Activated CD4-positive, CD25-positive, alpha-beta regulatory T cell (primary cell): ENCODE measurements at regions not wholly inside any gene's neighbourhood (a gene's known extent, or its start where the extent isn't known, plus 50 kb on each side); places are given as distances from the start of the nearest gene placed in this dataset.

ENCODE experiments used
- DNase-seq, 4 experiments: peaks; one replicate each; lab custom pipeline; 2025; lab: John Stamatoyannopoulos, UW

DNA sequence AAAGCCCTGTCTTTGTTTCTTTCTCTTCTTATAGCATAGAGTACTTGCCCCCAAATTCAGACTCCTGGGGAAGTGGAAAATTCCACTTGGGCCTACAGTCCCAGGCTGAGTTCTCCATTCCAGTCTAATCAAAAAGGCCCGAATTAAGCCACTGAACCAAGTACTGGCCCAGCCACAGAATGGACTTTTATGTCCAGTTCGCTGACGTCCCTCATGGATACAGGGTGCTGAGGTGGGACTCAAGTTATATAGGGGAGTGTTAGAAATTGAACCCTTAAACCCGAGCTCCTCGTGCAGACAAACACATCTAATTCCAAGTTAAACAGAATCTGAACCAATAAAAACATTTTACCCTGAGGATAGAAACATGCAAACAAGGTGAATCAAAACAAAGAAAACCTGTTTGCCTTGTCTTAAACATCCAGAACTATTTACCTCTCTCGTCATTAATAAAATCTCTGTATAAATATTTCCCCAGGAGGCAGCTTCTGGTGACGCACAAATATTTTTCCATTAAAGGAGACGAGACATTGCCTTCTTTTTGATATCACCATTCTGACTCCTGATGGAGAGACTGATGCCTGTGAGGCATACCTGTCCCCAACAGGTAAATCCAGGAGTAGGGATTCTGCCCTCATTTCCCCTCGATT, 136.8 kb upstream of the ARL4C start:
- no peak for DNase-seq

DNA sequence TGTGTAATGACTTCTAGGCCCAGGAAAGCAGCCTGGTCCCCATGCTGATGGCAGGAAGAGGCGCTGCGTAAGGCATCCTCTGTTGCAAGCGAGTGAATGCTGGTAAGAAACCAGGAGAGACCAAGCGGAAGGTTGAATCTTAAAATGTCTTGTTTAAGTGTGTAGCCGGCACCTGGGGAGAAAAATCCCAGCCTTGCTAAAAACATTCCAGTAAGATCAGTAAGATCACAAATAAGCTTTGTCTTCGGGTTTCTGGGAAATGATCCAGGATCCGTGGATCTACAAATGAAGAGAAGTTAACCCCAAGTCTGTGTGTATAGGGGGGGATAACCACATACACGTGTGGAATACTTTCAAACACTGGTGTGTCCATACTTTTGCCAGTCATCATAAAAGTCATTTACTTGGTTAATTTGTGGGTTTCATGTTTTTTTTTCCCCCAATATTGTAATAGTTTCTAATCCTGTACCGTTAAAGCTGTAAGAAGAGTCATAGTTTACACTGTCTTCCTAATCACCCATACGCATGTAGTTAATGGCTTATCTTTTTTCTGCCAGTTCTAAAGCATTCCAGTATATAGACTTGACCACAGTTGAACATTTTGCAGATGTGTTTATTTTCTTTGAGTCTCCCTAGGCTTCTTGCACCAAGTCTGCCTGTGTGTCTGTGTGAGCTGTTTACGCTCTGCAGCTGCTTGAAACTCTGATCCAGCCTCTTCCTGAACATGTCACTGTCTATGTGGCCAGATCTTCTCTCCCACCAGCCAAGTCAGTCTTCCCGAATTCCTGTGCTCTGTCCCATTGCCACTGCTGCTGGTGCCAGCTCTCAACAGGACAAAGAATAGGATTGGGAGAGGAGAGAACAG, 135.9 kb upstream of the ARL4C start:
- no peak for DNase-seq

DNA sequence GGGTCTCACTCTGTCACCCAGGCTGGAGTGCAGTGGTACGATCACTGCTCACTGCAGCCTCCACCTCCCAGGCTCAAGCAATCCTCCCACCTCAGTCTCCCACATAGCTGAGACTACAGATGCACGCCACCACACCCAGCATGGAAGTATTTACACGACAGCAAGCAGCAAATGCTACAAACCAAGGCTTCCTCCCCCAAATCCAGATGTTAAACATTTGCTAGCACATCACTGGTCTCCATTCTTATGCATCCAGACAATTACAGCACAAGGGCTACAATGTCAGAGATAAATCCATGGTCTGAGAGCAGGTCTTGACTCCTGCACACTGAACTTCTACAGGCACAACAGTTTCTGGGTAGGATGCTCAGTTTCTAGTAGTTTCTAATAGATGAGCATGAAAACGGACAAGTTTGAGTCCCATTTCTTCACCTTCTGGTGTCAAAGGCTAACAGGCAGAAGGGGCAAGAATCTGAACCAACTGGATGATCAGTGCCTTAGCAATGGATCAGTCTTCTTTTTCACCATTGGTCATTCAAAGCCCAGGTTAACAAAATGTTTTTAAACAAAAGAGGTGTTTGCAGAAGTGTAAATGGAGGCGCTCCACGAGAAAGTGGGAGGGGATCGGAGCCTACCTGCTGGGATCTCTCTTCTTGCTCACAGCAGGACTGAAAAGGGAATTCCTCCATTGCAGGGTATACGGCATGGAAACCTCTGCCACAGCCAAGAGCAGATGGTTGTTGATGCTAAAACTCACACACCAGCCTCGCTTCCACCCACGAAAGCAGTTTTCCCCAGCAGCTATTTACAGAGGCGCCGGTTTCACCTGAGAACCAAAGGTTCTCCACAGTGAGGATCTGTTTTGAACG, 135.0 kb upstream of the ARL4C start:
- no peak for DNase-seq

DNA sequence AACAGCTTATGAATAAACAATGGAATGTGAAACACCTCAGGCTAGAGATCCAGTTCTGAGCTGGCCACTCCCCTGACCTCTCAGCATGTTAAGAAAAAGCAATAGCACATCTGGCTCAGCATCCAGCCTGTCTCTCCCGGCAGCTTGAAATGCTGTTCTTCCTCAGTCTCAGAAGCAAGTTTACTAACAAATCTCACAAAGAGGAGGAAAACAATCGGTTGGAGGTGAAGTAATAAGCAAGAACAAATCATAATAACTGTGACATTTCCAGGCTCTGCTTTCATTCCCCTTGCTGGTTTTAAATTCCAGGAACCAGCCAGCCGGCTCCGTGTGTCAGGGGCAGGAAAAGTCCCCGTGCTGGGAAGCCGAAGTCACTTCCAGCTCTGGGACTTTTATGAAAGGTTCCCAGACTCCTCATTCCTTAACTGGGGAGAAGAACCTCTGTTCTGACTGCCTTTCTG, 133.9 kb upstream of the ARL4C start:
- DNase-seq: no peak

DNA sequence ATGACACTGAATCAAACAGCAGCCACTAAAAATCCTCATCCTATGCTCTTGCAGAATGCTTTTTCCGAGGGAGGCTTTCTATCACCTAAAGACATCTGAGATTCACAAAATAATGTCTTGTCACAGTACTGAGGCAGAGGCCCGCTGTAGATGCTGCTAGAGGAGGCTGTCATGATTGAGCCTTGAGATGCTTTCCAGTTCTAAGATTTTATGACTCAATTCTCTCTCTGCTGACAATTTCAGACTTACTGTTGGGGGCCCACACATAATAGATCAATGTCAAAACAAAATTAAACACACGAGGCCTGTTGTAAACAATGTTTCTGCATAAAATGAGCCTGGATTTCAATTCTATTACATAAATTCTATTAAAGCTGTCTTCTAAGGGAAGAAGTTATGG, 132.7 kb upstream of the ARL4C start:
- DNase-seq: no peak

DNA sequence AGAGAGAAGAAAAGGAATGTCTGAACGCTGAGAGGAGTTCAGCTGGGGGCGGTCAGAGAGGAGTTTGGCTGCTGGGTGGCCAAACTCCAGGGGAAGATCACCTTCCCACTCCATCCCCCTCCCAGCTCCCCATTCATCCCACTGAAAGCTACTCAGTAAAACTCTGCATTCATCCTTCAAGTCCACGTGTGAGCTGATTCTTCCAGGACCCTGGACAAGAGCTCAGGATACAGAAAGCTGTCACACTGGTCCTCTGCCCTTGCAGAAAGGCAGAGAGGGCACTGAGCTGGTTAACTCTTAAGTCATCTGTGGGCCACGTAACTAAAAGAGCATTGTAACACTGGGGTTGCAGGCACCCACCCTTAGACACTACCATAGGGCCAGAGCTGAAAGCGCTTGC, 132.1 kb upstream of the ARL4C start:
- DNase-seq: no peak

DNA sequence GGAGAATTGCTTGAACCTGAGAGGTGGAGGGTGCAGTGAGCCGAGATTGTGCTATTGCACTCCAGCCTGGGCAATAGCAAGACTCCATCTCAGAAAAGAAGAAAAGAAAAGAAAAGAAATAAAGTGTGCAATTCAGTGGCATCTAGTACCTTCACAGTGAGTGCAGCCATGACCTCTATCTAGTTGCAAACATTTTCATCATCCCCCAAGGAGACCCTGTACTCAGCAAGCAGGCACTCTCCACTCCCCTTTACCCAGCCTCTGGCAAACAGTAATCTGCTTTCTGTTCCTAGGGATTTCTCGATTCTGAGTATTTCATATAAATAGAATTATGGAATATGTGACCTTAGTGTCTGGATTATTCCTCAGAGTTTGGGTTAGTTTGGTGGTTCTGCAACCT, 130.4 kb upstream of the ARL4C start:
- DNase-seq: no peak

DNA sequence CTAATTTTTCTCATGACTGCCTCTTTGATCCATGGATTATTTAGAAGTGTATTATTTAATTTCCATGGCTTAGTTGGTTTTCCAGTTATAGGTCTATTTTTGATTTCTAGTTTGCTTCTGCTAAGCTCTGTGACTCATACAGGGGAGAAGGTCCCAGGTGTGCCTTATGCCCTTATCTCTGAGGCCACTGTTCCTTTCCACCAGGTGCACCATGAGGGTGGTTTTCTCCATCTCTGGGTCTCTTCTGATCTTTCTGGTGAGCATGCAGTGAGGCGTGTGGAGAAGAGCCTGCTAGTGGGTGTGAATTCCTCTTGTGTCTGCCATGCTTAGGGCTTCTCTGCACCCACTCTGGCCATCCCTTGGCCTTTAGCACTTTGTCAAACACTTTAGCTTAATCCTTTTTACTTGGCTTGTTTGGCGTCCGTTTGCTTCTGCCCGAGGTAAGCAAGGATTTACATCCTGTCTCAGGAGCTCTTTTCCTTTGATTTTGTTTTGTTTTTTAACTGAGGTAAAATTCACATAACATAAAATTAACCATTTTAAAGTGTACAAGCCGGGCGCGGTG, 129.8 kb upstream of the ARL4C start:
- no peak for DNase-seq

DNA sequence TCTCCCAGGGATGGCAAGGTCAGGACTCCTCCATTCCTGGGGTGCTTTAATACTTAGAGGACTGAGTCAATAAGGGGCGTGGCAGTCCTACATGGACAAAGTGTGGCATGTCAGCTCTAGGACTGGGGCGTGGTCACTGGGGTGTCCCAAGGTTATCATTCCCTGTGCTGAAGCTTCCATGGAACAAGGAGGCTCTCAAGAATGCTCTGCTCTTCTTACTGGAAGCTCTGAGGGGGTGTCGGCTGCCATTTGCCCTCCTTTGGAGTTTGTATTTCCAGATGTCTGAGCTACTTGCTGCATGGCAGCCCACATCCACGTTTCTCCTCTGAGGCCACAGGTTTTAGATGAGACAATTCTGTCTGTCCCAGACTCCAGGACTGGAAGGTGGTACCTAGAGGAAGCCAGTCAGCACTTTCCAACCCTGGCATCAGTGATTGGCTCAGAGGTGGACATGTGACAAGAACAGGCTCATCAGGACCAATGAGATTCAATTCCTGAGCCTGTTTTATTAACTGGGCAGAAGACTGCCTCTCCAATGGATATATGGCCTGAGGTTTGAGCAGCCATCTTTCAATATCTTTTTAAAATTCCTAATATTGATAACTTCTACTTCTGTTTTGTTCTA, 128.9 kb upstream of the ARL4C start:
- no peak for DNase-seq

DNA sequence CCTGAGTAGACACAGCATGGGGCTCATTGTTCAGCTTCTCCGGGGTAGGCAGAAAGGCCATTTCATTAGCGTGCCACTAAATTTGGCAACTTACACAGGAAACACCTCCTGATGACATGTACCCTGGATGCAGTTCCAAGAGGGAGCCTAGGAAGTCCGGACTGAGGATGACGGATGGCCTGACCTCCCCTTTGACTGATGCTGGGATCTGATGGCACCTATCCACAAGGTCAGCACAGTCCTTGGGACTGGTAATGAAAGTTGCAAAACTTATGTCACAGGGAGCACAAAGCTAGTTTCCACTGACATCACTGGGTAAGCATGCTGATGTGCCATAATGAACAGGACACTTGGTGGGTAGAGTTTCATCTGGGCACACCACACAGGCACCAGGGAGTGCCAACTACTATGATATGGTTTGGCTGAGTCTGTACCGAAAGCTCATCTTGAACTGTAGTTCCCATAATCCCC, 126.7 kb upstream of the ARL4C start:
- no peak for DNase-seq

DNA sequence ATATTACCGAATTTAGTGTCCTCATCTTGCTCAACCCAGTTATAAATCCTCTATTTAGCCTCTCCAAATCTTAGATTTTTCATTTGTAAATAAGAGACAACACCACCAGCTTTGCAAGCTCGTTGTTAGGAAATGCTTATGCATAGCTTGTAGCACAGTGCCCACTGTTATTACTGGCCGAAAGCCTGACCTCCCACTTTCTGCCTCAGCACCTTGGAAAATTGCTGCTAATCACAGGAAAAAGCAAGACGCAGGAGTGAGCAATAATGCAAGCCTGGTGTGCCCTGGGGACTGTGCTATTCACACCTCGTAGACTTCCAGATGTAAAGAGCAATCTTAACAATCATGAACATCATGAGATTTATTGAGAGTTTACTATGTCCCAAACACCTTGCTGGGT, 124.2 kb upstream of the ARL4C start:
- DNase-seq: no peak

DNA sequence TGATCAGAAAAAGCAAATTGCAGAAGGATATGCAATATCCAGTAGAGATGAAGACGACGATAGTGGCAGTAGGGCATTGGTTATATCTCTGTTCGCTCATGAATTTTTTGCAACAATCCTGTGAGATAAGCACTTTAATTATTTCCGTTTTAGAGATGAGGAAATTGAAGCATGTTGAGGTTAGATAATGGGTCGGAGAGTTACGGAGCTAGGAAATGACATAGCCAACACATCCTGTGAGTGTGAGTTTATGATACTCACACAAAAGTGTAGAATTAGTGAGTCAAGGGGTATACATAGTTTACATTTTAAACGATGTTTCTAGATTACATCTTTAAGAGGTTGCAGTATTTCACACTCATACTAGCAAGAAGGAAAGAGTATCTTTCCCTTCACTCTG, 123.1 kb upstream of the ARL4C start:
- DNase-seq: no peak

DNA sequence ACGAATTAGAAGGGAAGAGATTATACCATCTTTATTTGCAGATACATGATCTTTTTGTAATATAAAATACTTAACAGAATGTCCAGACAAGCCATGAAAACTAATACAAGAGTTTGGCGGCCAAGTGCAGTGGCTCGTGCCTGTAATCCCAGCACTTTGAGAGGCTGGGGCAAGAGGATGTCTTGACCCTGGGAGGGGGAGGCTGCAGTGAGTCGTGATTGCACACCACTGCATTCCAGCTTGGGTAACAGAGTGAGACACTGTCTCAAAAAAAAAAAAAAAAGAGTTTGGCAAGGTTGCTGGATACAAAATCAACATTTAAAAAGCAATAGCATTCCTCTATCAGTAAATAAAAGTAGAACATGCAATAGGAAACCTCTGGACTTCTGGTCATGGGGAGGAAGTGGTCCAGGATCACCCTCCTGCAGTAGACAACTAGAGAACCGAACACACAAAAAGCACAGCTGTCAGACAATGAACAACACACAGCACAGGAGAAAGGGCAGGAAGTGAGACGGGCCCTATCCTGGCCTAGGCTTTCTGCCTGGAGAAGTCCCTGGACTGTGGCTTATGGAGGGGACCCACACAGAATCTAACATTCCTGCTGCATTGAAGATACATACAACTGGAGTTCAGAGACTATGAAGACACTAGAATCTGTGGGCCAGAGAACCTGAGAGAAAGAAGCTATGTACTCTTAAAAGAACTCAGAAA, 118.9 kb upstream of the ARL4C start:
- DNase-seq: no peak

DNA sequence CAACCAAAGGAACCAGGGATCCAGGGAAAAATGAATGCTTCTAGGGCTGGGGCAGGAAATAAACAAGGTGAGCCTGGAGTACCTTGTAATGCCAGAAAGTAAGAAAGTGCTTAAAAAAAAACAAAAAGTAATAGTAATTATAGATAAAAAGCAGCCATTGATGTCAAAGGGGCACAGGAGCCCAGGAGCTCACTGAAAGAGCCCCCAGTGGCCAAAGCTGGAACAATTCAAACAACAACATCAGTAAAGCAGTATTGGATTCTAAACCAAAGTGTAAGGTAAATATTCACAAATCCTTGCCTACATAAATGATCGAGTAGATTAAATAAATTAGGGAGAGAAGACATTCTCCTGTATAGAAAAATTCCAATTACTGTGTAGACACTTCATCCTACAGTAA, 114.3 kb upstream of the ARL4C start:
- no peak for DNase-seq

DNA sequence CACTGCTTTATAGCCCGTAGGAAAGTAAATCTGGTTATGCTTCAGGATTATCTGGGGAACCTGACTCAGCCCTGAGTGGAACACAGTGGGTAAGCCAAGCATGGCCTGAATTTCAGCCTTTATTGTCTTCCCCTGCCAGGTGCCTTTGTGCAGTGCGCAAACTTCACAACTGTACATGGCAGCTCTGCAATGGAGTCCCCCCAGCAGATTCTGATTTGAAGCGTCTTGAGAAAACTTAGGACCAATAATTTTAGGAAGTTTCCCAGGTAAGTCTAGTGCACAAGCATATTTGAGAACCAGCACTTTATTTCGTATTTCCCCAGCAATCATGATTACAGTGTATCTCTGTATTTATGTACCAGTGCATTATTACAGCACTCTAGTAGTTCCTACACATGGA, 112.1 kb upstream of the ARL4C start:
- no peak for DNase-seq

DNA sequence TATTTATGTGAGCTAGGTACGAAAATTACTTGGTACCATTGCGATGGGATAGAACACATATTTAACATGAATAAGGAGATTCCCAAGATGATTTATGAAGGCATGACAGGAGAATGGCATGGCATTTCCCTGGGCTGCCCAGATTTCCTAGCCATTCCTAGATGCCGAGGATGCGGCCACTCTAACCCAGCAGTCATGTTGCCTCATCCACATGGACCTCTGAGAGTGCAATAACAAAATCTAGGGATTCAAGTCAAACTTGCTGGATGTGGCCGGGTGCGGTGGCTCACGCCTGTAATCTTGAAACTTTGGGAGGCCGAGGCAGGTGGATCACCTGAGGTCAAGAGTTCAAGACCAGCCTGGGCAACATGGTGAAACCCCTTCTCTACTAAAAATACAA, 110.8 kb upstream of the ARL4C start:
- no peak for DNase-seq

DNA sequence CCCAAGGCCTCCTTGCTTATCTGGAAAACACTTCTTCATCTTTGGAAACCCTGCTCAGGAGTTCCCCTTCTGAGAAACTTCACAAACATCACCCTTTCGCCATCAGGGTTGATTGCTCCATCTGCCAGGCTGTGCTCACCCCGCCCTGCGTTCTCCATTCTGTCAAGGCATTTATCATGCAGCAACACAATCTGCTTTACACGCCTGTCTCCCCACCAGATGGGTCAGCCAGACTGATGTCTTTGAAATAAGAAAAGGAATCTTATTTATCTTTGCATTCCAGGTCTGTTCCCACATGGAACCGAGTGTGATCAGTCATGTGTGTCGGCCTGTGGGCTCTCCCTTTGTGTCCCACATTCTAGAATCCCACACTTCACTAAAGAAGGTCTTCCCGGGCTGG, 110.0 kb upstream of the ARL4C start:
- DNase-seq: no peak

DNA sequence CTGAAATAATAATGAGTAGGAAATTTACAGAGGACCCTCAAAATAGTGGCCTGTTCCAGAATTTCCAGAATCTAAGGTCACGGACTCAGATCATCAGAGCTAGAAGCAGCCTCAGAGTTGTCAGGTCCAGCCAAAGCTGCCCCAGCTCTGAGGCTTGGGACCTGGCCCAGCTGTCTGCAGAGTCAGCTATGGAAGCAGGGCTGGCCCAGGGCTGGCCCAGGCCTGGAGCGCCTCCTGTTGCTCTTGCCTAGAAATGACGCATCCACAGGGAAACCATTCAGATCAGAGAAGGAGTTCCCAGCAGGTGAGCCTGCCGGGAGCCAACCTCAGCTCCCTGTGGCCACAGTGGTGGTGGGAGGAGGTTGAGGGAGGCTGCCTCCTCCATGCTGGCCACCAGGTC, 106.7 kb upstream of the ARL4C start:
- no peak for DNase-seq

DNA sequence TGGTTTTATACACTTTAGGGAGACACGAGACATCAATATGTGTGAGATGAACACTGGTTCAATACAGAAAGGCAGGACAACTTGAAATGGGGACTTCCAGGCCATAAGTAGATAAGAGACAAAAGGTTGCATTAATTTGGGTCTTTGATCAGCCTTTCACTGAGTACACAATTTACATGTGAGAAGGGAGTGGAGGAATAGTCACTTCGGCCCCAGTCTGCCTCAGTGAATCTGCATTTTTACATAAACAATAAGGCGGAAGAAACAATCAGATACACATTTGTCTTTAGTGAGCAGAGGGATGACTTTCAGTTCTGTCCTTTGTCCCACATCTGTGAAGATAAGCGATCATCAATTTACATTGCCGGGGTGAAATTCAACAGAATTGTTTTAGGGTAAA, 104.3 kb upstream of the ARL4C start:
- no peak for DNase-seq

DNA sequence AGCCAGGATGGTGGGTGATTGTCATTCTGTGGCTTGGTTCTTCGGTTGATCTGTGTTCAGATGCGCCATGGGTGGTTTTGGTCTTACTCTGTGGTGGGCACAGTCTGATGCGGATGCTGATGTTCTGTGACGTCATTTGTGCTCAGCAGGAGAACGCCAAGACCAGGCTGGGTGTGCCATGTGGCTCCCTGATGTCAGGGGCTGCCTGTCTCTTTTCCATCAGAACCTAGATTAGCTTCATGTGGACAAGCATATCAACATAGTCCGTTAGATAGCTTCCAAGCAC, 100.6 kb upstream of the ARL4C start:
- no peak for DNase-seq
